GM23338 (cell line): ENCODE measurements at regions not wholly inside any gene's neighbourhood (a gene's known extent, or its start where the extent isn't known, plus 50 kb on each side); places are given as distances from the start of the nearest gene placed in this dataset.

Experiments
- ATAC-seq: fragments of 200-7000 bp; cut with Tn5 transposase; 3 replicates; pipeline ENCODE4 v1.9.1; 2020
- DNase-seq: peaks from one replicate; pipeline ENCODE4 v3.0.0-alpha.2; 2015; ENCODE audit warnings: low spot score
- H2AFZ ChIP-seq: fragments of 200-600 bp; sonication (generic); 2 replicates; pipeline ENCODE4 v1.8.0; 2016; ENCODE audit warnings: antibody characterized with exemption, mild to moderate bottlenecking, moderate library complexity
- H3F3A ChIP-seq: fragments of 200-600 bp; sonication (generic); replicated peaks from 2 replicates; pipeline ENCODE4 v1.8.0; 2017; ENCODE audit warnings: antibody characterized with exemption, mixed run types, low read depth
- H3K27ac ChIP-seq: fragments of 200-600 bp; sonication (generic); 2 replicates; pipeline ENCODE4 v1.6.1; 2016; ENCODE audit warnings: low read depth
- H3K27me3 ChIP-seq: fragments of 200-600 bp; sonication (generic); 2 replicates; pipeline ENCODE4 v1.8.0; 2016; ENCODE audit warnings: mild to moderate bottlenecking, mixed run types, moderate library complexity; ENCODE audit not compliant: insufficient read depth
- H3K36me3 ChIP-seq: fragments of 200-600 bp; sonication (generic); 2 replicates; pipeline ENCODE4 v1.8.0; 2016; ENCODE audit warnings: mild to moderate bottlenecking; ENCODE audit not compliant: insufficient read depth
- H3K4me1 ChIP-seq: fragments of 200-600 bp; sonication (generic); 2 replicates; pipeline ENCODE4 v1.8.0; 2016; ENCODE audit warnings: mild to moderate bottlenecking, moderate library complexity; ENCODE audit not compliant: insufficient read depth
- H3K4me2 ChIP-seq: fragments of 200-600 bp; sonication (generic); 2 replicates; pipeline ENCODE4 v1.7.1; 2017; ENCODE audit warnings: mixed run types
- H3K4me3 ChIP-seq: fragments of 200-600 bp; sonication (generic); 2 replicates; pipeline ENCODE4 v1.6.1; 2016; ENCODE audit warnings: mixed run types
- H3K79me2 ChIP-seq: fragments of 200-600 bp; sonication (generic); replicated peaks from 2 replicates; pipeline ENCODE4 v1.8.0; 2017; ENCODE audit warnings: mild to moderate bottlenecking; ENCODE audit not compliant: insufficient read depth
- H3K9me2 ChIP-seq: fragments of 200-600 bp; sonication (generic); 2 replicates; pipeline ENCODE4 v1.8.0; 2017; ENCODE audit not compliant: insufficient read depth
- H4K20me1 ChIP-seq: fragments of 200-600 bp; sonication (generic); replicated peaks from 2 replicates; pipeline ENCODE4 v1.8.0; 2017; ENCODE audit warnings: mild to moderate bottlenecking; ENCODE audit not compliant: insufficient read depth
- H3K27ac Mint-ChIP-seq: 2 replicates; pipeline ENCODE4 v1.8.0; 2020; ENCODE audit warnings: inconsistent platforms, mild to moderate bottlenecking, moderate library complexity, mixed read lengths
- H3K27me3 Mint-ChIP-seq: 3 replicates; pipeline ENCODE4 v1.8.0; 2022; ENCODE audit warnings: low read depth, mild to moderate bottlenecking, moderate library complexity, mixed read lengths, inconsistent platforms; ENCODE audit not compliant: insufficient read depth, poor library complexity
- H3K36me3 Mint-ChIP-seq: 3 replicates; pipeline ENCODE4 v1.8.0; 2021; ENCODE audit warnings: low read depth, mild to moderate bottlenecking, inconsistent platforms, moderate library complexity, mixed read lengths
- H3K4me1 Mint-ChIP-seq: 3 replicates; pipeline ENCODE4 v1.8.0; 2020; ENCODE audit warnings: mild to moderate bottlenecking, inconsistent platforms, mixed read lengths
- H3K4me3 Mint-ChIP-seq: 3 replicates; pipeline ENCODE4 v1.8.0; 2021; ENCODE audit warnings: moderate library complexity, mild to moderate bottlenecking, inconsistent platforms, mixed read lengths
- H3K9me3 Mint-ChIP-seq: 3 replicates; pipeline ENCODE4 v1.8.0; 2020; ENCODE audit warnings: moderate library complexity, mild to moderate bottlenecking, inconsistent platforms, mixed read lengths
- JUNB ChIP-seq: IDR thresholded peaks from one replicate; pipeline ENCODE4 v1.6.1; 2016; ENCODE audit warnings: antibody characterized with exemption; ENCODE audit not compliant: unreplicated experiment
- POLR2AphosphoS5 ChIP-seq: IDR thresholded peaks from 2 replicates; pipeline ENCODE4 v1.6.1; 2016; ENCODE audit warnings: antibody characterized with exemption, low read depth
- STAT1 ChIP-seq: IDR thresholded peaks from one replicate; pipeline ENCODE4 v1.6.1; 2016; ENCODE audit warnings: antibody characterized with exemption; ENCODE audit not compliant: unreplicated experiment
- ZNF462 ChIP-seq: fragments of 250-450 bp; sonication (Bioruptor Pico); IDR thresholded peaks from 2 replicates; pipeline ENCODE4 v1.5.0; 2020; ENCODE audit warnings: mild to moderate bottlenecking, moderate library complexity
- TF ChIP-seq, protein P1 (sequence below): IDR thresholded peaks from 2 replicates; pipeline ENCODE4 v1.6.1; 2016; ENCODE audit warnings: antibody characterized with exemption
- TF ChIP-seq, protein P2 (sequence below): IDR thresholded peaks from one replicate; pipeline ENCODE4 v1.6.1; 2018; ENCODE audit warnings: antibody characterized with exemption; ENCODE audit not compliant: unreplicated experiment

DNA sequence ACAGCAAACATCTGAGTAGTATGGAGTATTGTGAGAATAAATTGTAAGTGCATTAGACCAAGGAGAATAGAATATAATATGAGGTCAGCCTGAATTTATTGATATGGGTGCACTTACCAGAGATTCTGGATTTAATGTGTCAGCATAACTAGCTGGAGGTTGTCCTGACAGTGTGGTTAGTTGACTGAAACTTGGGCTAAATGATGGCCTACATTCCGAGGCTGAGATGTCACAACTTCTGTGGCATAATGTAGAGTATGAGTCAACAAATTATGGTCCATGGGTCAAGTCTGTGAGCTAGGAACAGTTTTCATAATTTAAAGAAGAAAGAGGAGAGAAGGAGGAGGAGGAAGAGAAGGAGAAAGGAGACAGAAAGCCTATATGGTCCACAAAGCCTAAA, 127.6 kb downstream of the QPCT start:
- Histone ChIP-seq H3K27ac (no peak overlapping the region), H3K4me1 (no peaks in the 10 kb centered on the region), H3K36me3 (no peaks in the 10 kb centered on the region), H3F3A (no peaks in the 10 kb centered on the region), H3K27me3 (no peaks in the 10 kb centered on the region), H3K9me2 (peaks cover 7% of the 10 kb centered on the region; the same call in 1 of the 2 replicates), H4K20me1 (0 out of 2 replicates have a peak, but pooled peaks cover 2% of the 10 kb centered on the region), H3K4me2 (no peak overlapping the region), H3K79me2 (no peaks in the 10 kb centered on the region), H2AFZ (no peak overlapping the region), H3K4me3 (no peak overlapping the region)
- no peaks in the 10 kb centered on the region for H3K9me3 Mint-ChIP-seq
- H3K4me1 Mint-ChIP-seq = peaks cover 2% of the 10 kb centered on the region; the same call in 2 of the 3 replicates
- ATAC-seq (no peak), DNase-seq (no peak)
- H3K36me3 Mint-ChIP-seq = no peaks in the 10 kb centered on the region
- H3K4me3 Mint-ChIP-seq = no peak overlapping the region
- TF ChIP-seq STAT1 = no peak
- TF ChIP-seq ZNF462 (CRISPR knock-in tag) = no peak
- no peak overlapping the region for H3K27ac Mint-ChIP-seq
- peaks cover 2% of the 10 kb centered on the region for H3K27me3 Mint-ChIP-seq

GRCh38 chr2:37472959-37473358, 128.5 kb downstream of the QPCT start:
- no peaks in the 10 kb centered on the region for H3K36me3 ChIP-seq
- no peaks in the 10 kb centered on the region for H3K4me1 ChIP-seq
- no peaks in the 10 kb centered on the region for H3K27me3 ChIP-seq
- ATAC-seq (peak; percentile 38; the same call in 2 of the 3 replicates), DNase-seq (peak; percentile 12)
- no peak overlapping the region; the same call in 1 of the 2 replicates for H2AFZ ChIP-seq
- peaks cover 2% of the 10 kb centered on the region; the same call in 2 of the 3 replicates for H3K4me1 Mint-ChIP-seq
- H3K4me3 ChIP-seq = no peak overlapping the region
- TF ChIP-seq JUNB (no peak), POLR2AphosphoS5 (no peak)
- TF ChIP-seq, protein P1, sequence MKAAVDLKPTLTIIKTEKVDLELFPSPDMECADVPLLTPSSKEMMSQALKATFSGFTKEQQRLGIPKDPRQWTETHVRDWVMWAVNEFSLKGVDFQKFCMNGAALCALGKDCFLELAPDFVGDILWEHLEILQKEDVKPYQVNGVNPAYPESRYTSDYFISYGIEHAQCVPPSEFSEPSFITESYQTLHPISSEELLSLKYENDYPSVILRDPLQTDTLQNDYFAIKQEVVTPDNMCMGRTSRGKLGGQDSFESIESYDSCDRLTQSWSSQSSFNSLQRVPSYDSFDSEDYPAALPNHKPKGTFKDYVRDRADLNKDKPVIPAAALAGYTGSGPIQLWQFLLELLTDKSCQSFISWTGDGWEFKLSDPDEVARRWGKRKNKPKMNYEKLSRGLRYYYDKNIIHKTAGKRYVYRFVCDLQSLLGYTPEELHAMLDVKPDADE = no peak
- TF ChIP-seq, protein P2, sequence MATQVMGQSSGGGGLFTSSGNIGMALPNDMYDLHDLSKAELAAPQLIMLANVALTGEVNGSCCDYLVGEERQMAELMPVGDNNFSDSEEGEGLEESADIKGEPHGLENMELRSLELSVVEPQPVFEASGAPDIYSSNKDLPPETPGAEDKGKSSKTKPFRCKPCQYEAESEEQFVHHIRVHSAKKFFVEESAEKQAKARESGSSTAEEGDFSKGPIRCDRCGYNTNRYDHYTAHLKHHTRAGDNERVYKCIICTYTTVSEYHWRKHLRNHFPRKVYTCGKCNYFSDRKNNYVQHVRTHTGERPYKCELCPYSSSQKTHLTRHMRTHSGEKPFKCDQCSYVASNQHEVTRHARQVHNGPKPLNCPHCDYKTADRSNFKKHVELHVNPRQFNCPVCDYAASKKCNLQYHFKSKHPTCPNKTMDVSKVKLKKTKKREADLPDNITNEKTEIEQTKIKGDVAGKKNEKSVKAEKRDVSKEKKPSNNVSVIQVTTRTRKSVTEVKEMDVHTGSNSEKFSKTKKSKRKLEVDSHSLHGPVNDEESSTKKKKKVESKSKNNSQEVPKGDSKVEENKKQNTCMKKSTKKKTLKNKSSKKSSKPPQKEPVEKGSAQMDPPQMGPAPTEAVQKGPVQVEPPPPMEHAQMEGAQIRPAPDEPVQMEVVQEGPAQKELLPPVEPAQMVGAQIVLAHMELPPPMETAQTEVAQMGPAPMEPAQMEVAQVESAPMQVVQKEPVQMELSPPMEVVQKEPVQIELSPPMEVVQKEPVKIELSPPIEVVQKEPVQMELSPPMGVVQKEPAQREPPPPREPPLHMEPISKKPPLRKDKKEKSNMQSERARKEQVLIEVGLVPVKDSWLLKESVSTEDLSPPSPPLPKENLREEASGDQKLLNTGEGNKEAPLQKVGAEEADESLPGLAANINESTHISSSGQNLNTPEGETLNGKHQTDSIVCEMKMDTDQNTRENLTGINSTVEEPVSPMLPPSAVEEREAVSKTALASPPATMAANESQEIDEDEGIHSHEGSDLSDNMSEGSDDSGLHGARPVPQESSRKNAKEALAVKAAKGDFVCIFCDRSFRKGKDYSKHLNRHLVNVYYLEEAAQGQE = no peak
- H3F3A ChIP-seq = no peaks in the 10 kb centered on the region
- no peaks in the 10 kb centered on the region for H3K79me2 ChIP-seq
- H3K27ac ChIP-seq = no peak overlapping the region
- H3K9me3 Mint-ChIP-seq = no peaks in the 10 kb centered on the region
- H3K4me2 ChIP-seq = no peak overlapping the region
- H3K36me3 Mint-ChIP-seq = no peaks in the 10 kb centered on the region
- H3K27ac Mint-ChIP-seq = no peak overlapping the region
- H3K9me2 ChIP-seq = peaks cover 7% of the 10 kb centered on the region; the same call in 1 of the 2 replicates
- H3K27me3 Mint-ChIP-seq = peaks cover 2% of the 10 kb centered on the region
- H4K20me1 ChIP-seq = 0 out of 2 replicates have a peak, but pooled peaks cover 2% of the 10 kb centered on the region
- H3K4me3 Mint-ChIP-seq = no peak overlapping the region
